Central memory CD4-positive, alpha-beta T cell (primary cell): ENCODE measurements at regions not wholly inside any gene's neighbourhood (a gene's known extent, or its start where the extent isn't known, plus 50 kb on each side); places are given as distances from the start of the nearest gene placed in this dataset.

Source experiments
- DNase-seq: peaks from one replicate; pipeline ENCODE4 v3.0.0; 2022

DNA sequence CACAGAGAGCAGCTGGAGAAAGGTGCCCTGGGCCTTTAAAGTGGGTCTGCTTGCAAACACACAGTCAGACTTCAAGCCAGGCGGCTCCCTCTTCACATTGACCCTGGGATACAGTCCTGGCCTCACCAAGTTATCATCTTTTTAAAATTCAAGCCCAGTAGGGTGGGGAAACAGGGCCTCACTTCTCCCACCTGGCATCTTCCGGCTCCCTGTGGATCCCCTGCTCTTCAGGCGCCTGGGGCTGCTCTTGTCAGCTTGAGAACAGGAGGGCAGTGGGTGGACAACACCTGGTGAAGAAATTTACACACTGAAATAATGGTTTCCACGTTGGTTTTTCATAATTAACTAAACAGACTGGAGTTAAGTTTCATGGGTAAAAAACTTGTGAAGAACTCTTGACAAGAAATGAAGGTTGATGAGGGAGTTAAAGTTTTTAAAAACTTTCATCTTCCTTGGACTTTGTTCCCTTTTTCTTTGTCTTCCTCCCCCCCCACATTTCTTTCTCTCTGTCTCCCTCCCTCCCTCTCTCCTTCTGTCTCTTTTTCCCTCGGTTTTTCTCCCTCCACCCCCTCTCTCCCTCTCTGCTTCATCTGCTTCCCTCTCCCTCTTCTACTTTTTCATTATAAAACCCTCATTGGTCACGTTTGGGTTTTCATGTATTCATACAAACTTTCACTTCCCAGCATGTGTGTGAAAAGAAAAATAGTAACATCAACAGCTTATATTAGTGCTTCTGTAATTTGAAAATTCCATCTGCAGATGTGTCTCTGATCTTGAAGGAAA lies 219.6 kb downstream of the DMRT2 start:
- no peak for DNase-seq

DNA sequence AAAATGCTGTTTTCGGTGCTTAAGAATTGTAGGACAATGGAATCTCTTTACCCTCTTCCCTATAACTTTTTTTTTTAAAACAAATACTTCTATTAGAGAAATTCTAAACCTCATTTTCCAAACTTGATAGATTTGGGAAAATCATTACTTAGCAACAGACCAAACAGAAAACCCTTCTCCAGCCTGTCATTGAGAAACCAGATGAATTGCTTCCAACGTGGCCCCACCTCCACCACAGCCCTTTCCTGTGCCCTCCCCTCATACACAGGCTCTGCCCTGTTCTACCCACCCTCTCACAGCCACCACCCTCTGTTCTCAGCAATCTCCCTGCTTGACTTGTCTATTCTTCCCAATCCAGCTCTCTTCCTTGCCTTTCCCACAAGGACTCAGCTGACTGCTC lies 221.2 kb downstream of the DMRT2 start:
- DNase-seq = no peak

DNA sequence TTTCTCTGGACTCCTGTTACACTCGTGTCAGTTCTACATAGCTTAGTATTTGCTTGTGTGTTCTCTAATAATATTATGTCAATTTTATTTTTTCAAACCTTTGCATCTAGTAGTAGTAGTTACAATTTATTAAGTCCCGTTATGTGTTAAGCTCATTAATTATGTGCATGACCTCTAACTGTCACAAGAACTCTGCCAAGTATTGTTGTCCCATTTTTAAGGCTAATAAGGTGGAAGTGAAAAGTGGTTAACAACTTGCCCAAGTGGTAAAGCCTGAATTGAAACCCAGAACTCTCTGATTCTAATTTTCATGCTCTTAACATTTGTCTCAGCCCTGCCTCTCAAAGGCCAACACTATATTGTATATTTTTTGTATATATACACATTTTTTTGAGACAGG lies 221.6 kb downstream of the DMRT2 start:
- no peak for DNase-seq

- no peak for DNase-seq
These were observed 222.3 kb downstream of the DMRT2 start for GRCh38 chr9:1272488-1272887.

GRCh38 chr9:1273859-1274258 lies 223.7 kb downstream of the DMRT2 start:
- DNase-seq = no peak

GRCh38 chr9:1274334-1274733 lies 224.2 kb downstream of the DMRT2 start:
- DNase-seq = no peak

DNA sequence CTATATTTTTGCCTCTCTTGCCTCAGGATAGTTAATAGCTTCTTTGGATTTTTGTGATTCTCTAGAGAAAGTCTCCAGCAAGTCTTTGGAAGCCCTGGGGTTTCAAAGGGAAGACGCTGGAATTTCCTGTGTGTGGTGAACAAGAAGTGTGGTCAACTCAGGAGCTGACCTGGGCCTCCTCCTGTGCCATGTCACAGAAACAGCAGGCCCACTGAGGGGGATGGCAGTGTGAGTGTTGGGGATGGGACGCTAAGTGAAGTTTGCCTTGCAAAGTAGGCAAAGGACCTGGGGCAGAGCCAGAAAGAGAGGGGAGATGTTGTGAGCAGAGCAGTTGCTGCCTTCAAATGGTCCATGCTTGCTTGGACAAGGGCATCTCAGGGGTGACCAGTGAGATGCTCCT lies 226.3 kb downstream of the DMRT2 start:
- no peak for DNase-seq

DNA sequence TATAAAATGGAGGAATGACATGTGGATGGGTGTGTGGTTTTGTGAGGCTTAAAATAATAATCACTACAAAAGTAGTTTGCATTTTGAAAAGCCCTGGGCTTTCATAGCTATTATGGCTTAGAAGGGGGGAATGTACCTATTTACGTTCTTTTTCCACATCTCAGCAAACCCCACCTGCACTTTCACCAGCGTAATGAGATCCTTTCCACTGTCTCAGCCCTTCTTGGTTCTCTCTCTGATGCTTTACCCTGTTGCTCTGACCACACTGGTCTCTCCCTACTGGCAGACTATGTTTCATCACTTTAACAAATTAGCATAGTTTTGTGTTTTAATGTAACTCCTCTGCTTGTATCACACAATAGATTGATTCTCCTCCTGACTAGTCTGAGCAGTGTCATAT lies 234.6 kb downstream of the DMRT2 start:
- no peak for DNase-seq

GRCh38 chr9:1285526-1285925 lies 235.4 kb downstream of the DMRT2 start:
- DNase-seq = no peak

DNA sequence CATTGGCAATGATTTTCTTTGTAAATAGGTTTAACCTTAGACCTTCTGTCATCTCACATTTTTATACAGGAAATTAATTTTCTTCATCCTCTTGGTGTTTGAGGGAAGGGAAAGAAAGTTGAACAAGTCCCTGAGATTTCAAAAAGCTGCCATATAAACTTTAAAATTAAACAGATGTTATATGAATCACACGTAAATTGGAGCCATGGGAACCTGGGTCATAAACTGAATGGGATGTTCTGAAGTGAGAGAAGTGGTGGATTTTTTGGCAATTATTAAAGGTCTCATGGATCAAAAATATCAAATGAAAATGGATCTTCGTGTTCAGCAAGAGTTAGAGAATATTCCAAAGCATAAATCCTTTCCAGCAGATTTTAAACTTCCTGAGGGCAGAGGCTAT lies 242.2 kb downstream of the DMRT2 start:
- no peak for DNase-seq

GRCh38 chr9:1294641-1295258 lies 244.6 kb downstream of the DMRT2 start:
- DNase-seq = no peak

DNA sequence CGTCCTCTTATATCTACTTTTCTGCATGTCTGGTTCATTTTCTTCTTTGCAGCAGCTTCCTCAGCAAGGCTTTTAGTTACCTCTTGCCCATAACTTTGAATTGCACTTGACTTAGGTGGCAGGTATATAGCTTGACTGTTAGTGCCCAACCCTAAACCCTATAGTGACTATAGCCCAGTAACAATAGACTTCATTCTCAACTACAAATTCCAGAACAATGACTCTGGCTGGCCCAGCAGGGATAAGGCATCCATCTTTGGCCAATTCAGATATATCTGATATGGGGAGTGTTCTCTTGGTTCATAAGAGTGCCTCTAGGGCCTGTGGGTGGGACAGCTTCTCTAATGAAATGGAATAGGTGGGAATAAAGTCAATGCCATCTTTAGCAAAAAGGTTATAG lies 246.2 kb downstream of the DMRT2 start:
- no peak for DNase-seq

- DNase-seq = no peak
These were observed 247.9 kb downstream of the DMRT2 start for GRCh38 chr9:1298046-1298445.

GRCh38 chr9:1300941-1301340 lies 250.8 kb downstream of the DMRT2 start:
- no peak for DNase-seq

DNA sequence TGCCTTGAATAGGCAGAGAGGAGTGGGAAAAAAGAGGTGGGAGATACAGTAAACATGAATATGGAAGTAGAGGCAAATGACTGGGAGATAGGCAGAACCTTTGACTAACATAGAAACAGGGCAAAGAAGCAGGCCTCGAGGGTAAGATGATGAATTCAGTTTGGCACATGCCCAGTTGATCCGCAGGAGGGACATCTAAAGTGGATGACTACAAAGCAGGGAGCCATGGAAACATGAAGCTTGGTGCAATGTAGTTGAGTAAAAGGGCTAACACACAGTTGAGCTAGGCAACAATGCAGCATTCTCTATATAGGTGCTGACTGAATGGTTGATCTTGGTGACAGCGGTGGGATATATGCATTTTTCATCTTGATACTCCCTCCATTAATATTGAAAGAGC lies 253.8 kb downstream of the DMRT2 start:
- DNase-seq = no peak

GRCh38 chr9:1311462-1312042 lies 261.4 kb downstream of the DMRT2 start:
- DNase-seq = no peak

DNA sequence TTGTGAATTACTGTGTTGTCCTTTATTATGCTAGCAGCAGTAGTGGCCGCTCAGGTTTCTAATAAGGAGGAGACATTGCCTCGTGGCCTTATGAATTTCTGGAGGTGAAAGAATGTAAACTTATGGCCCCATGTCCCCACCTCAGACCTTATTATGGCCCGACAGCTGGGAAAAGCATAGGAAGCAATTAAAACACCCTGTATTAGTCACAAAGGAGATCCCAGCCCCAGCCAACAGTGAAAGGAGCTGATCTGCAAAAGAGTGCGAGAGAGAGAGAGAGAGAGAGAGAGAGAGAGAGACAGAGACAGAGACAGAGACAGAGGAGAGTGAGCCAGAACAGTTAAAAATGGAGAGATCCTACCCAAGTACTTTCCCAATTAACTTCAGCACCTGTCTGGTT lies 269.3 kb downstream of the DMRT2 start:
- no peak for DNase-seq

DNA sequence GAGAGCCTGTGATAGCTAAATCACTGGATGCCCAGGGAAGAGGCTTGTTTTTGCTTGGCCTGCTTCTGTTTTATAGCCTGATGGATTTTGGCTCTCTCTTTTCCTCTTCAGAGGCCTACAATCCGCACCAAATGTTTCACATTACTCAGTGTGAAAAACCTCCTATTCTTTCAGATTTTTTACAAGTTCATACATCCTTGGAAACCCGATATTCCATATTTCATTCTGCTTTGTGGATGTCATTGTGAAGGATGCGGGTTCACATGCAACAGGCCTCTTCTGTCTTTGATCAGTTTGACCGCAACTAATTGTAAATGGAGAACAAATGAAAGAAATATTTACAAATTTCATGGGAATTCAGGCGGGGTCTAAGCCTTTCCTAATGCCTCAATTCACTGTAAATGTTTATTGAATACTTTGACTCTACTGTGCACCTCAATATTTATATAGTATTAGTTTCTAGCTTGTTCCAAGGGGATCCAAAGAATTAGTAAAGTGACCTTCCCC lies 269.9 kb downstream of the DMRT2 start:
- no peak for DNase-seq

DNA sequence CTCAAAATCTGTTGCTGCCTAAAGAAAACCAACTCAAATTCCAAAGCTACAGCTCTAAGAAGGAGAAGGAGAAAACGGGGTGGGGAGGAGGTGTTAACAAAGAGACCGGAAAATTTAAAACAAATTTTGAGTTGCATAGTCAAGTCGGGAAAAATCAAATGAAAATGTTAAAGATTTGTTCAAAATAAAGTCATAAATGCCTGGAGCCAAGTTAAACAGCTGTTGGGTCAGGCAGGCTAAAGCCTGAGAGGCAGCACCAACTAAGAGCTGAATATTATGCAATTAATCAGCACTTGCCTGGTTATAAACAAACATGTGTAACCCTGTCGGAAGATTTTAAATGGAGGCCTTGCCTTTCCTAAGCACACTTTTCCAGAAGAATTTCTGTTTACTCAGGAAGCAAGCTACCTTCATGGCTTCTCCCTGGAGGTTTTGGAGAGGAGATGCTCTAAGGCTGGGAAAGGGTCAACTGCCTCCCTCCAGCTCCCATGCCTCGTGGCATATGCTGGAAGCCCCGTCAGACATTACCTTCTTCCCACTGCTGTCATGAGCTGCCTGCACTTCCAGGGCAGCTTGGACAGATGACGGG lies 270.5 kb downstream of the DMRT2 start:
- no peak for DNase-seq

- DNase-seq = no peak
These were observed 277.3 kb downstream of the DMRT2 start for GRCh38 chr9:1327467-1327866.

GRCh38 chr9:1328341-1328740 lies 278.2 kb downstream of the DMRT2 start:
- DNase-seq = no peak

DNA sequence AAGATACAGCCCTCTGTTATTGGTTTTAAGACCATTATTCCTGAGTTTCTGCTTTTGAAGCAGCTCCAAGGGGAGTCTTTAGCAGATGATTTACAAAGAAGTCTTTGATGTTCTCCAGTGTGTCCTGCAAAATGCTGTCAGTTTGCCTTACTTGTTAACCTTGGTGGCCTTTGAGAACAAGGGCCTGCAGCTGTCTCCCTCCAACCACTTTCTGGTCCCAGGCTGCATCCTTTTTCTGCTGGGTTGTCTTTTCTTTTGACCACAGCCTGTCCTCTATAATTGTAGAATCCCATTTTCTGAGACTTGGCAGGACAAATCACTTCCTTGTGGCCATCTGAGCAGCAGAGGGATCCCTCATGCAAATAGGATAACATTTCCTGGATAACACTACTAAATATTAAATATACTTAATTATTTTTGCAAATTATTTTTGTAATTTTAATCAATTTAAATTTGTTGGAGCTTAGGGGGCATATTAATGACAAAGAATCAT lies 281.4 kb downstream of the DMRT2 start:
- DNase-seq = no peak

DNA sequence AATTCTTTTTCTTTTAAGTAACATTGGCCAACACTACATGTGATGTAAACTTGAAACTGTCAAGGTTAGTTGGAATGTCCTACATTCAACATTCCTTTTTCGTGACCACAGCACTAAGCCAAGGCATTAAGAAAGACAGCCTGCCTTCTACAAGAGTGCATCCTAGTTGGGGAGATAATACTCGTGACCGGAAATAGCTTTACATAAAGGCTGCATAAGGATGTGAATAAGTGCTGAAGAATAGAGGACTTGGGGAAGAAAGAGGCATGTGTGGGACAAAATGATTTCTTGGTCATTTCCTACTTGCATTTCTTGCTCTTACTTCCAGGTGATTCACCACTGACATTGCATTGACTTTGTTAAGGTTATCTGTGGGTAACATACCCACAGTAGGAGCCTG lies 282.0 kb downstream of the DMRT2 start:
- DNase-seq = no peak

- no peak for DNase-seq
These were observed 285.0 kb downstream of the DMRT2 start for GRCh38 chr9:1335174-1335573.
